Prostate gland (tissue), 2 donors: ENCODE measurements at regions not wholly inside any gene's neighbourhood (a gene's known extent, or its start where the extent isn't known, plus 50 kb on each side); places are given as distances from the start of the nearest gene placed in this dataset.

ENCODE experiments used
- CTCF ChIP-seq, 4 experiments: fragments of 200-600 bp in 2 of 4; fragments of 450-650 bp in 2 of 4; sonication (generic) in 2 of 4; IDR thresholded peaks; 1 replicate in 3 of 4; 2 replicates in 1 of 4; pipeline ENCODE4 v1.5.1; 2016 to 2019; ENCODE audit warnings: antibody characterized with exemption in 4 of 4, mild to moderate bottlenecking in 2 of 4, moderate library complexity in 2 of 4
- POLR2A ChIP-seq: fragments of 450-650 bp; IDR thresholded peaks from one replicate; pipeline ENCODE4 v1.6.1; 2016; ENCODE audit warnings: antibody characterized with exemption, mild to moderate bottlenecking
- POLR2AphosphoS5 ChIP-seq: sonication (generic); formaldehyde crosslinking; IDR thresholded peaks from one replicate; pipeline ENCODE4 v1.6.1; 2017; ENCODE audit warnings: antibody characterized with exemption

- TF ChIP-seq CTCF (IDR thresholded peaks at IDR 0.05), result no peak
- TF ChIP-seq POLR2AphosphoS5, result no peak
- no peak for TF ChIP-seq POLR2A
These were observed 162.4 kb upstream of the BTBD3 start for GRCh38 chr20:11755071-11755841.
